ENCODE measurements at regions not wholly inside any gene's neighbourhood (a gene's known extent, or its start where the extent isn't known, plus 50 kb on each side); places are given as distances from the start of the nearest gene placed in this dataset.

GRCh38 chr7:131792311-131792710, 235.9 kb upstream of the PODXL start:
- H3K27me3 Mint-ChIP-seq (ENCODE audit: unreplicated experiment), result peaks cover 4% of the 10 kb centered on the region
- H3K4me3 Mint-ChIP-seq (ENCODE audit: unreplicated experiment), result no peak overlapping the region
- no peak for TF ChIP-seq CTCF (IDR thresholded peaks at IDR 0.05; ENCODE audit: partially characterized antibody, unreplicated experiment)
- H3K4me1 Mint-ChIP-seq (ENCODE audit: low read depth, unreplicated experiment), result no peaks in the 10 kb centered on the region
- H3K36me3 Mint-ChIP-seq (ENCODE audit: unreplicated experiment), result no peaks in the 10 kb centered on the region
- no peaks in the 10 kb centered on the region for H3K9me3 Mint-ChIP-seq (ENCODE audit: unreplicated experiment)
- no peak for DNase-seq
- H3K27ac Mint-ChIP-seq (ENCODE audit: unreplicated experiment), result no peak overlapping the region

GRCh38 chr7:131787101-131787500, 230.7 kb upstream of the PODXL start:
- TF ChIP-seq CTCF (IDR thresholded peaks at IDR 0.05; ENCODE audit: partially characterized antibody, unreplicated experiment), result no peak
- no peak overlapping the region for H3K4me3 Mint-ChIP-seq (ENCODE audit: unreplicated experiment)
- H3K9me3 Mint-ChIP-seq (ENCODE audit: unreplicated experiment), result no peaks in the 10 kb centered on the region
- H3K27me3 Mint-ChIP-seq (ENCODE audit: unreplicated experiment), result no peaks in the 10 kb centered on the region
- no peaks in the 10 kb centered on the region for H3K36me3 Mint-ChIP-seq (ENCODE audit: unreplicated experiment)
- no peak for DNase-seq
- no peaks in the 10 kb centered on the region for H3K4me1 Mint-ChIP-seq (ENCODE audit: low read depth, unreplicated experiment)
- no peak overlapping the region for H3K27ac Mint-ChIP-seq (ENCODE audit: unreplicated experiment)

- DNase-seq, result no peak
- H3K36me3 Mint-ChIP-seq (ENCODE audit: unreplicated experiment), result no peaks in the 10 kb centered on the region
- H3K9me3 Mint-ChIP-seq (ENCODE audit: unreplicated experiment), result no peaks in the 10 kb centered on the region
- no peak for TF ChIP-seq CTCF (IDR thresholded peaks at IDR 0.05; ENCODE audit: partially characterized antibody, unreplicated experiment)
- no peak overlapping the region for H3K4me3 Mint-ChIP-seq (ENCODE audit: unreplicated experiment)
- H3K4me1 Mint-ChIP-seq (ENCODE audit: low read depth, unreplicated experiment), result no peaks in the 10 kb centered on the region
- no peak overlapping the region for H3K27ac Mint-ChIP-seq (ENCODE audit: unreplicated experiment)
- H3K27me3 Mint-ChIP-seq (ENCODE audit: unreplicated experiment), result no peaks in the 10 kb centered on the region
Observed at GRCh38 chr7:131786204-131786603, 229.8 kb upstream of the PODXL start.

- Mint-ChIP-seq H3K4me3 (ENCODE audit: unreplicated experiment) (no peak overlapping the region), H3K27me3 (ENCODE audit: unreplicated experiment) (peaks cover 1% of the 10 kb centered on the region), H3K9me3 (ENCODE audit: unreplicated experiment) (peaks cover 2% of the 10 kb centered on the region), H3K36me3 (ENCODE audit: unreplicated experiment) (no peaks in the 10 kb centered on the region), H3K27ac (ENCODE audit: unreplicated experiment) (no peak overlapping the region), H3K4me1 (ENCODE audit: low read depth, unreplicated experiment) (peaks cover 6% of the 10 kb centered on the region)
- no peak for DNase-seq
- TF ChIP-seq CTCF (IDR thresholded peaks at IDR 0.05; ENCODE audit: partially characterized antibody, unreplicated experiment), result no peak
Observed at GRCh38 chr7:131778601-131779000, 222.2 kb upstream of the PODXL start.

- no peak for DNase-seq
- H3K27ac Mint-ChIP-seq (ENCODE audit: unreplicated experiment), result no peak overlapping the region
Observed at GRCh38 chr7:131774419-131775220, 218.2 kb upstream of the PODXL start.

More at GRCh38 chr7:131774419-131775220, 218.2 kb upstream of the PODXL start:
- Mint-ChIP-seq H3K4me3 (ENCODE audit: unreplicated experiment) (no peak overlapping the region), H3K27me3 (ENCODE audit: unreplicated experiment) (peaks cover 1% of the 10 kb centered on the region), H3K36me3 (ENCODE audit: unreplicated experiment) (no peaks in the 10 kb centered on the region), H3K9me3 (ENCODE audit: unreplicated experiment) (peaks cover 2% of the 10 kb centered on the region), H3K4me1 (ENCODE audit: low read depth, unreplicated experiment) (peaks cover 6% of the 10 kb centered on the region)
- no peak for TF ChIP-seq CTCF (IDR thresholded peaks at IDR 0.05; ENCODE audit: partially characterized antibody, unreplicated experiment)
